IMR-90 (cell line): ENCODE measurements at regions not wholly inside any gene's neighbourhood (a gene's known extent, or its start where the extent isn't known, plus 50 kb on each side); places are given as distances from the start of the nearest gene placed in this dataset.

Source experiments
- CEBPB ChIP-seq: IDR thresholded peaks from 2 replicates; pipeline ENCODE4 v1.6.1; 2012; ENCODE audit warnings: low read depth, low read length, improper control_type of control experiment
- CTCF ChIP-seq: conservative IDR thresholded peaks from 2 replicates; pipeline ENCODE4 v1.5.1; 2012; ENCODE audit warnings: mild to moderate bottlenecking, low read depth, low read length, improper control_type of control experiment
- USF2 ChIP-seq: fragments of 150-350 bp; IDR thresholded peaks from 2 replicates; pipeline ENCODE4 v1.6.1; 2017; ENCODE audit warnings: mild to moderate bottlenecking, antibody characterized with exemption, low read length, low read depth

GRCh38 chr6:66289889-66290288 lies 582.9 kb upstream of the EYS start:
- no peak for TF ChIP-seq CTCF
- TF ChIP-seq USF2: no peak
- TF ChIP-seq CEBPB: no peak
